Cardiac muscle cell (in vitro differentiated cells and primary cell): ENCODE measurements at regions not wholly inside any gene's neighbourhood (a gene's known extent, or its start where the extent isn't known, plus 50 kb on each side); places are given as distances from the start of the nearest gene placed in this dataset.

Experiments used
- DNase-seq, 2 donors: peaks; one replicate each; pipeline versions ENCODE4 v3.0.0 to v3.0.0-alpha.2; 2010 to 2017; ENCODE audit warnings: low read depth in 1 of 2, low spot score in 1 of 2
- H3K27ac ChIP-seq: fragments of 200-600 bp; sonication (generic); 2 replicates; pipeline ENCODE4 v1.5.1; 2016
- H3K27me3 ChIP-seq: fragments of 200-600 bp; sonication (generic); 2 replicates; pipeline ENCODE4 v1.6.0; 2016; ENCODE audit warnings: control low read depth
- H3K36me3 ChIP-seq: fragments of 200-600 bp; sonication (generic); 2 replicates; pipeline ENCODE4 v1.5.1; 2016; ENCODE audit warnings: control low read depth
- H3K4me1 ChIP-seq: fragments of 200-600 bp; sonication (generic); 2 replicates; pipeline ENCODE4 v1.8.1; 2017; ENCODE audit warnings: low read depth, mild to moderate bottlenecking, mixed run types
- H3K4me3 ChIP-seq: fragments of 200-600 bp; sonication (generic); 2 replicates; pipeline ENCODE4 v1.5.1; 2016; ENCODE audit warnings: mild to moderate bottlenecking
- H3K9me3 ChIP-seq: fragments of 200-600 bp; sonication (generic); 2 replicates; pipeline ENCODE4 v1.5.1; 2017; ENCODE audit warnings: low read depth, mild to moderate bottlenecking, control low read depth
- CTCF ChIP-seq: IDR thresholded peaks from 2 replicates; pipeline ENCODE4 v1.5.1; 2012; ENCODE audit warnings: low read depth, mild to moderate bottlenecking, low read length

DNA sequence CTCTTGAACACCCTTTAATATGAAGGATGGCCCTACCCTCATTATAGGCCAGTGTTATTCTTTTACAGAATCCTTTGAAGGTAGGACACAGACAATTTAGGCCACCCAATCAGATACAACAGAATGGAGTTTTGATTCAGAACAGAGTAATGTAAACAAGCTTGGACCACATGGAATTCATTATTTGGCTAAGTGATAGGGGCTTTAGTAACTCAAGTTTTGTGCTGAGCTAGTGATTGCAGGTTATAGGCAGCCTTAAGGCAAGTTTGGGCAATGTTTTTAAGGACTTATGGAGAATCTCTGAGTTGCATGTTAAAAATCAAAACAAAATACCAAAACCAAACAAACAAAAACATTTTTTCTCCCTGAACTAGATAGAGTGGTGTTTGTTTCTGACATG is 312.1 kb upstream of the ROBO1 start:
- no peaks in the 10 kb centered on the region for H3K4me1 ChIP-seq
- no peaks in the 10 kb centered on the region for H3K27me3 ChIP-seq
- H3K9me3 ChIP-seq, result no peaks in the 10 kb centered on the region
- H3K4me3 ChIP-seq, result no peak overlapping the region
- no peak for TF ChIP-seq CTCF
- H3K27ac ChIP-seq, result no peak overlapping the region
- DNase-seq, result no peak
- no peaks in the 10 kb centered on the region for H3K36me3 ChIP-seq

DNA sequence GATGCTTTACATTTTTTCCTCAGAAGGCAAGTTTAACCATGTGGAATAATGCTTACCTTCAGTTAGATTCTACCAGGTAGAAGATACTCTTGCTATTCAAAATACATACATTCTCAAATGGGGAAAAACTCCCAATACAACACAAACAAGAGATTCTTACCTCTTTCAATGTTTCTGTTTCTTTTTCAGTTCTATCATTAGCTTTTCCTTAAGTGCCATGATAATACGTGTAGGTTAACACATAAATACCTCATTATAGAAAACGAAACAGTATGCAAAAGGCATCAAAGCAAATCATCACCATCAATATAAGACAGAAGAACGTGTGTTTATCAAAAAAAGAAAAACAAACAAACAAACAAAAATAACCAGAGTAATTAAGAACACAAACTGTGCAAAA is 300.7 kb upstream of the ROBO1 start:
- Histone ChIP-seq H3K27ac (no peak overlapping the region), H3K36me3 (no peaks in the 10 kb centered on the region), H3K4me1 (no peaks in the 10 kb centered on the region), H3K4me3 (no peak overlapping the region), H3K9me3 (no peaks in the 10 kb centered on the region), H3K27me3 (no peaks in the 10 kb centered on the region)
- DNase-seq, result no peak
- TF ChIP-seq CTCF, result no peak

GRCh38 chr3:80063535-80063934 is 295.7 kb upstream of the ROBO1 start:
- H3K36me3 ChIP-seq, result no peaks in the 10 kb centered on the region
- H3K27me3 ChIP-seq, result no peaks in the 10 kb centered on the region
- H3K9me3 ChIP-seq, result no peaks in the 10 kb centered on the region
- H3K4me3 ChIP-seq, result no peak overlapping the region
- H3K27ac ChIP-seq, result no peak overlapping the region
- DNase-seq, result no peak
- no peaks in the 10 kb centered on the region for H3K4me1 ChIP-seq
- TF ChIP-seq CTCF, result no peak

- Histone ChIP-seq H3K4me1 (no peaks in the 10 kb centered on the region), H3K36me3 (no peaks in the 10 kb centered on the region), H3K4me3 (no peak overlapping the region), H3K27ac (no peak overlapping the region), H3K27me3 (no peaks in the 10 kb centered on the region), H3K9me3 (no peaks in the 10 kb centered on the region)
- no peak for TF ChIP-seq CTCF
- peak in 1 of 2 donors; percentile 20 for DNase-seq
These were observed 292.9 kb upstream of the ROBO1 start for GRCh38 chr3:80060664-80061063.

- H3K4me1 ChIP-seq, result no peaks in the 10 kb centered on the region
- H3K27ac ChIP-seq, result no peak overlapping the region
- no peak for DNase-seq
- no peak overlapping the region for H3K4me3 ChIP-seq
- no peaks in the 10 kb centered on the region for H3K36me3 ChIP-seq
- H3K27me3 ChIP-seq, result no peaks in the 10 kb centered on the region
- no peak for TF ChIP-seq CTCF
- no peaks in the 10 kb centered on the region for H3K9me3 ChIP-seq
These were observed 287.5 kb upstream of the ROBO1 start for GRCh38 chr3:80055306-80055705.

- TF ChIP-seq CTCF, result no peak
- Histone ChIP-seq H3K4me1 (no peaks in the 10 kb centered on the region), H3K27me3 (no peaks in the 10 kb centered on the region), H3K27ac (no peak overlapping the region), H3K9me3 (no peaks in the 10 kb centered on the region), H3K36me3 (no peaks in the 10 kb centered on the region), H3K4me3 (no peak overlapping the region)
- no peak for DNase-seq
These were observed 284.5 kb upstream of the ROBO1 start for GRCh38 chr3:80052271-80052670.
